ENCODE measurements at regions not wholly inside any gene's neighbourhood (a gene's known extent, or its start where the extent isn't known, plus 50 kb on each side); places are given as distances from the start of the nearest gene placed in this dataset.

- no peaks in the 10 kb centered on the region for H3K4me1 Mint-ChIP-seq (ENCODE audit: low read depth)
- no peak overlapping the region for H3K27ac Mint-ChIP-seq
- no peaks in the 10 kb centered on the region for H3K27me3 Mint-ChIP-seq
- DNase-seq (ENCODE audit: low spot score, unreplicated experiment), result no peak
- peaks cover 4% of the 10 kb centered on the region for H3K9me3 Mint-ChIP-seq (ENCODE audit: low read depth)
- TF ChIP-seq CTCF (IDR thresholded peaks at IDR 0.05; ENCODE audit: unreplicated experiment), result no peak
- no peaks in the 10 kb centered on the region for H3K36me3 Mint-ChIP-seq (ENCODE audit: insufficient read depth)
- no peak overlapping the region for H3K4me3 Mint-ChIP-seq (ENCODE audit: low read depth)
Observed at GRCh38 chr2:12587729-12588522, 128.8 kb upstream of the TRIB2 start.

- no peaks in the 10 kb centered on the region for H3K4me1 Mint-ChIP-seq (ENCODE audit: low read depth)
- H3K4me3 Mint-ChIP-seq (ENCODE audit: low read depth), result no peak overlapping the region
- H3K27me3 Mint-ChIP-seq, result no peaks in the 10 kb centered on the region
- no peaks in the 10 kb centered on the region for H3K36me3 Mint-ChIP-seq (ENCODE audit: insufficient read depth)
- DNase-seq (ENCODE audit: low spot score, unreplicated experiment), result no peak
- no peak overlapping the region for H3K27ac Mint-ChIP-seq
- peaks cover 4% of the 10 kb centered on the region for H3K9me3 Mint-ChIP-seq (ENCODE audit: low read depth)
- no peak for TF ChIP-seq CTCF (IDR thresholded peaks at IDR 0.05; ENCODE audit: unreplicated experiment)
Observed at GRCh38 chr2:12588986-12589385, 127.8 kb upstream of the TRIB2 start.

GRCh38 chr2:12589802-12590320, 126.9 kb upstream of the TRIB2 start:
- Mint-ChIP-seq H3K4me3 (ENCODE audit: low read depth) (no peak overlapping the region), H3K4me1 (ENCODE audit: low read depth) (no peaks in the 10 kb centered on the region), H3K27ac (no peak overlapping the region), H3K27me3 (no peaks in the 10 kb centered on the region), H3K36me3 (ENCODE audit: insufficient read depth) (no peaks in the 10 kb centered on the region), H3K9me3 (ENCODE audit: low read depth) (peaks cover 4% of the 10 kb centered on the region)
- TF ChIP-seq CTCF (IDR thresholded peaks at IDR 0.05; ENCODE audit: unreplicated experiment), result no peak
- no peak for DNase-seq (ENCODE audit: low spot score, unreplicated experiment)

- no peak overlapping the region for H3K27ac Mint-ChIP-seq
Observed at GRCh38 chr2:12592296-12592695, 124.4 kb upstream of the TRIB2 start.

GRCh38 chr2:12594590-12594989, 122.1 kb upstream of the TRIB2 start:
- no peak for TF ChIP-seq CTCF (IDR thresholded peaks at IDR 0.05; ENCODE audit: unreplicated experiment)
- no peak overlapping the region for H3K4me3 Mint-ChIP-seq (ENCODE audit: low read depth)
- no peaks in the 10 kb centered on the region for H3K9me3 Mint-ChIP-seq (ENCODE audit: low read depth)
- DNase-seq (ENCODE audit: low spot score, unreplicated experiment), result no peak
- H3K4me1 Mint-ChIP-seq (ENCODE audit: low read depth), result peaks cover 2% of the 10 kb centered on the region
- peaks cover 4% of the 10 kb centered on the region for H3K27me3 Mint-ChIP-seq
- no peak overlapping the region for H3K27ac Mint-ChIP-seq
- H3K36me3 Mint-ChIP-seq (ENCODE audit: insufficient read depth), result no peaks in the 10 kb centered on the region

More at GRCh38 chr2:12592296-12592695, 124.4 kb upstream of the TRIB2 start:
- peaks cover under 1% of the 10 kb centered on the region for H3K27me3 Mint-ChIP-seq
- no peak overlapping the region for H3K4me3 Mint-ChIP-seq (ENCODE audit: low read depth)
- TF ChIP-seq CTCF (IDR thresholded peaks at IDR 0.05; ENCODE audit: unreplicated experiment), result no peak
- peaks cover 4% of the 10 kb centered on the region for H3K9me3 Mint-ChIP-seq (ENCODE audit: low read depth)
- H3K4me1 Mint-ChIP-seq (ENCODE audit: low read depth), result peaks cover 2% of the 10 kb centered on the region
- no peak for DNase-seq (ENCODE audit: low spot score, unreplicated experiment)
- no peaks in the 10 kb centered on the region for H3K36me3 Mint-ChIP-seq (ENCODE audit: insufficient read depth)

Data from progenitor cell of endocrine pancreas (in vitro differentiated cells).